GM18907 (cell line): ENCODE measurements at regions not wholly inside any gene's neighbourhood (a gene's known extent, or its start where the extent isn't known, plus 50 kb on each side); places are given as distances from the start of the nearest gene placed in this dataset.
"Not testable (repeated sequence)": the region's sequence is repeated elsewhere in the genome, so short reads cannot be mapped to it uniquely, and the experiment has no call there.

Source experiments
- ATAC-seq: cut with Tn5 transposase; IDR thresholded peaks from one replicate; pipeline ENCODE4 v1.9.1; 2021; ENCODE audit warnings: mild to moderate bottlenecking, moderate library complexity; ENCODE audit not compliant: unreplicated experiment

GRCh38 chr14:104395276-104395675 lies 184.3 kb upstream of the C14orf180 start:
- no peak for ATAC-seq

GRCh38 chr14:104395941-104396681 lies 183.5 kb upstream of the C14orf180 start:
- ATAC-seq: no peak

- no peak for ATAC-seq
These were observed 182.7 kb upstream of the C14orf180 start for GRCh38 chr14:104396682-104397470.

DNA sequence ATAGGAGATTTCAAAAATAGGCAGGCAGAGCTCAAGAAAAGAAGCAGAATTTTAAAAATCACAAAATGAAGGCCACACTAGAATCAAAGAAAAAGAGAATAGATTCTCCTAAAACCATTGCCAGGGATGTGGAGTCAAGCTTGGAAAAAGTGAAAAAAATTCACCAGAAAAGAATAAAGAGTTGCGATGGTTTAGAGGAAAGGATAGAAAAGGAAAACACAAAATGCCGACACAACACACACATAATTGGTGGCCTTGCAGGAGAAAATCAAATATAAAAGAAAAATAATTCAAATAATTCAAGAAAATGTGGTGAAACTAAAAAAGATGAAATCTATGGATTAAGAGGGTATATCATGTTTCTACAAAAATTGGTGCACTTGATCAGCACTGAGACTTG lies 181.6 kb upstream of the C14orf180 start:
- no peak for ATAC-seq

- no peak for ATAC-seq
These were observed 180.9 kb upstream of the C14orf180 start for GRCh38 chr14:104398656-104399055.

DNA sequence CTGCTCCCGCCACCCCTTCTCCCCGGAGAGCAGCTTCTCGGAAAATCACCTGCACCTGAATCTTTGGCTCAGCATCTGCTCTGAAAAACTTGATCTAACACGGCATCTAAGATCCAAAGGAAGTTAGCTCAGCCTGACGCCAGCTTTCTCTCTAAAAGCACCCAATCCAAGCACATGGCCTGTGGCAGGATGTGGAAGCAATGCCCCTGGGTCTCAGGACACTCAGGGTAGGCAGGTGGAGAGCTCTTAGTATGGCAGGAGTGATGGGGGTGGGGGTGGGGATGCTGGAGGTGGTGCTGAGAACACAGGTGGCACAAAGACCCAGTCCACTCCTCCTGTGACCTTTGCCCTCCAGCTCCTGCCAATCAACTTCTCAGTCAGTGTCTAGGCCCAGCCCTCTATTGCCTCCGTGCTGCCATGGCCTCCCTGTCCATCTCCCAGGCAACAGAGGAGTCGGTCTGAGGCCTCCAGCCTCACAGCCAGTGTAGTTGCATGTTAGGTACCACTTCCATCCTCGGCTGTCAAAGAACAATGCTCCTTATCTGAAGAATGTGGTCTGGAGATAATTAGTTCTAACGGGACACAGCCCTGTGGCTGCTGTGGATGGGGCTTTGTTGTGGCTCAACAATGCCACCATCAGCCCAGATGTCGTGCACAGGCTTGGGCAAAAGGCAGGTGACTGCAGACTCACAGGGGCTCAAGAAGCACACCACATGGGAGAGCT lies 180.0 kb upstream of the C14orf180 start:
- ATAC-seq: no peak

DNA sequence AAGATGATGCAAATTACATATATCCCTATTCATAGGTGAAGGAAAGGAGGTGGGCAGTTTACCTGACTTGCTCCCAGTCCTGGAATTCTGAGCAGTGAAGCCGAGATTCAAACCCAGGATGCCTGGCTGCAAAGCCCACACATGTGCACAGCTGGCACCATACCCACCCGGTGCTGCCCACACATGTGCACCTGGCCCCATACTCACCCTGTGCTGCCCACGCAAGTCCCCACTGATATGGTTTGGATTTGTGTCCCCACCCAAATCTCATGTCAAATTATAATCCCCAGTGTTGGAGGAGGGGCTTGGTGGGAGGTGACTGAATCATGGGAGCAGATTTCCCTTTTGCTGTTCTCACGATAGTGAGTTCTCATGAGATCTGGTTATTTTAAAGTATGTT lies 179.2 kb upstream of the C14orf180 start:
- no peak for ATAC-seq

DNA sequence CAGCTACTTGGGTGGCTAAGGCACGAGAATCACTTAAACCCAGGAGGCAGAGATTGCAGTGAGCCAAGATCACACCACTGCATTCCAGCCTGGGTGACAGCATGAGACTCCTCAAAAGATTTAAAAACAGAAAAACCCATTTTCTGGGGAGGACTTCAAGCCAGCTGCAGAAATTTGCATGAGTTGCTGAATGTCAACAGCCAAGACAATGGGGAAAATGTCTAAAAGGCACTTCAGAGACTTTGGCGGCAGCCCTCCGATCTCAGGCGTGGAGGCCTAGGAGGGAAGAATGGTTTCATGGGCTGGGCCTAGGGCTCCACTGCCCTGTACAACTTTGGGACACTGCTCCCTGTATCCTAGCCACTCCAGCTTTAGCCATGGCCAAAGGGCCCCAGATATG lies 177.8 kb upstream of the C14orf180 start:
- no peak for ATAC-seq

GRCh38 chr14:104402303-104402702 lies 177.3 kb upstream of the C14orf180 start:
- ATAC-seq: not testable (repeated sequence)

- ATAC-seq: no peak
These were observed 175.9 kb upstream of the C14orf180 start for GRCh38 chr14:104403421-104404220.

DNA sequence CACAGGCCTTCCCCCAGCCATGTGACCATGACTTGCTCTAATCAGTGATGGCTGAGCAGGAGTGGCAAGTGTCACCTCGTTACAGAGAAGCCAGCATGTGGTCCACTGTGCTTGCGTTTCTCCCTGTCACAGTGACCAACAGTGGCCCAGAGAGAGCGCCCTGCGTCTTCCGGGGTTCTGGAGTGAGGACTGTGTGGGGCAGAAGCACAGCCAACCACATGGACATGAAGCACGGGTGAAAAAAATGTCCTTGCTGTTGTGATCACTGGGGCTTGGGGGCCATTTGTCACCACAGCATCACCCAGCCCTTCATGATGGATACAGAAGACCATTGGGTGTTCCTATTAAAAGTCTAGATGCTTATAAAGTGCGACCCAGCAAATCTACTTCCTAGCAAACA lies 174.6 kb upstream of the C14orf180 start:
- ATAC-seq: no peak

DNA sequence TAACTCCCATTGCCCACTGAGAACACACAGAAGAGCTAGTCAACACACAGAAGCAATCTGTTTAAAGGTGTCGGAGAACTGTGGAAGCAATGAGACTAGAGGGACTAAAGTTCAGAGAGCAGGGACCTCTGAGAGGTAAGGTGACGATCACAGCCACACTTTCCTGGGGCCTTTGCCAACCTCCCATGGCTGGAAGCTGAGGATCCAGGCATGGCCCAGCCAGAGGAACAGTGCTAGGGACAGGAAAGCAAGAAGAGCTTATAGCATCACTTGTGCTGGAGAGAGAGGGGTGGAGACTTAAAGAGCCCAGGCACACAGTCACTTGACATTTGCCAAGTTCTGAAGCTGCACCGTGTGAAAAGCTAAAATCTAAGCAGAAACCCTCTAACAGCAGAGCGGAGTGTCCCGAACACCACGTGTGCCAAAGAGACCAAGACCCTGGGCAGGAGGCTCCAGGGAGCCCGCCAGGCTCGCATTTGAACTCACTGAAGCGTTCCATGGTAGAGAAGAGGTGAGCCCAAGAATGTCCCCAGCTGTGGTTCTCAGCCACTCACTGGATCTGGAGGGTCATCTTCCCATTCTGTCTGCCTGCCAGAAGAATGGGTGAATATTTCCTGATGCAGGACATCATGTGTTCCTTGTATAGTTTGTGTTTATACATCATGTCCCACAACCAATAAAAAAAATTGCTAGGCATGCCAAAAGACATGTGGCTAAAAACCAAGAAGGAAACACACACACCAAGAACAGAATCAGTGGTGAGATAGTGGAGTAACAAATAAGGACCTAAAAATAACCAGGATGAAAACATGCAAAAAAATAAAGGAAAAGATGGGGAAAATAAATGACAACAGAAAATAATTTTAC lies 174.0 kb upstream of the C14orf180 start:
- no peak for ATAC-seq

DNA sequence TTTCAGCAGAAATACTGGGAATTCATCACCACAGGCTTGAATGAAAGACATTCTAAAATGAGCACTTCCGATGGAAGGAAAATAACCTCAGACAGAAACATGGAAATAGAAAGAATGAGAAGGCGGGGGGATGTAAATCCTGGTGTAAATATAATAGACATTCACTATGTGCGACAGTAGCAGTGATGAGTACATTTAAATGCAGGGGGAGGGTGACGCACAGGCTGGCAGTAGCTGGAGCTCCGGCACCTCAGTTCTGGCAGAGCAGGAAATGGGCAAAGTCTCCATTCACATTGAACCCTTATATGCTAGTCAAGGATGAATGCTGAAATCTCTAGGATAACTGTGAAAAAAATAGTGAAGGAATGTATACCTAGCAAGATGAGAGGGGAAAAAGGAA lies 172.7 kb upstream of the C14orf180 start:
- ATAC-seq: no peak

- ATAC-seq: no peak
These were observed 163.2 kb upstream of the C14orf180 start for GRCh38 chr14:104416383-104416782.

DNA sequence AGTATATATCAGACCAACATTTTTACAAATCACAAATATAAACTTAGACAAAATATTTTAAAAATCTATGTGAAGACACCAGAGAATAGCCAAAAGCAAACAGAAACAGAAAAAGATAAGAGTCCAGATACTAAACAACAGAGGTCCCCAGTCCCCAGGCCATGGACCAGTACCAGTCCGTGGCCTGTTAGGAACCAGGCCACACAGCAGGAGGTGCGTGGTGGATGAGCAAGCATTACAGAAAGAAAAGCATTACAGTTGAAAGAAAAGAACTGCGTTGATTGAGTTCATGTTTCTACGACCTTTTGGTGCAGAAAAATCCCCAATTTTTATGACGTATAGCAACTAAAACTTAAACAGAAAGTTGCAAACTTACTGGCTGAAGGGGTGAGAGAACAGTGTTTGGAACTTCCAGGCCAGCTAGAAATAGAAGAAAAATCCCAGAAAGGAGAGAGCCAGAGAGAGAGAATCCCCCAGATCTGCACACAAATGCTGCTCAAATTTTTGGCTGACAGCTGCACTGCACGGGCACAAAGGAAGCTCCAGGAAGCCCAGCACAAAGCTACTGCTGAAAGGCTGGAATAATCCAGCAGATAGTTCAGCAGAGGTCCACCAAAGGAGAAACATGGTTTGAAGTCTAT lies 159.6 kb upstream of the C14orf180 start:
- ATAC-seq: no peak

GRCh38 chr14:104420523-104420922 lies 159.0 kb upstream of the C14orf180 start:
- not testable (repeated sequence) for ATAC-seq

DNA sequence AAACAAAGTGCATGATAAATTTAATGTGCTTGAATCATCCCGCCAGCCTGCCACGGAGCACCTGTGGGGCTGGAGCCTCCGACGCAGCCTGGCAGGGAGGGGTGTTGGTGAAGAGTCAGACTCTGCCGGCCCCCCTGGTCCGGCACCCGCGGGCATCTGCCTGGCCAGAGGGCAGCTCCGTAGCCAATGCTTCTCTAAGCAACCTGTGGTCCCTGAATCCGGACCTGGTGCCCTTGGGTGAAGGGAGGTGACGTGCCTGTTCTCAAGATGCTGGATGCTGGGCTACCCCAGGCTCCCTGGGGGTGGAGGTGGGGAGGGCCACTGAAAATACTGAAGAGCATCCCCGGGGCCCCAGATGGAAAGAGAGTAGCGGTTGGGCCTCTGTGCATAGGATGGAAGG lies 158.6 kb upstream of the C14orf180 start:
- ATAC-seq: no peak

- ATAC-seq: no peak
These were observed 158.2 kb upstream of the C14orf180 start for GRCh38 chr14:104421401-104421821.
